ENCODE measurements at regions not wholly inside any gene's neighbourhood (a gene's known extent, or its start where the extent isn't known, plus 50 kb on each side); places are given as distances from the start of the nearest gene placed in this dataset.

DNA sequence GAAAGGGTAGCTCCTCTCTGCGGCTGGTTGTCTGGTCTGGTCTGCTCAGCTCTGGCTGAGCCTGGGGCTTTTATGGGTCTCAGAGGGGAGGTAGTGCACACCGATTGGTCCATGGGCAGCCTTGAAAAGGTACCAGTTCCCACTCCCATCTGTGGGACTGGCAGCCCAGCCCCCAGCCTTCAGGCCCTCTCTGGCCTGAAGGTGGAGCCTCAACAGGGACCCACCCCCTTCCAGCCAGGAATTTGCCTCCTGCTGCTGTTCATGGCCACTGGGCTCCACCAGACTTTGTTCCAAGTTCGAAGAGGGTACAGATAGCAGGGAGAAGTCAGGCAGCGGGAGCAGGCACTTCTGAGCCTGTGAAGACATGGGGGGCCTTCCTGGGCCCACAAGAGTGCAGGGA lies 165.3 kb upstream of the SLC27A6 start:
- TF ChIP-seq, protein P1, sequence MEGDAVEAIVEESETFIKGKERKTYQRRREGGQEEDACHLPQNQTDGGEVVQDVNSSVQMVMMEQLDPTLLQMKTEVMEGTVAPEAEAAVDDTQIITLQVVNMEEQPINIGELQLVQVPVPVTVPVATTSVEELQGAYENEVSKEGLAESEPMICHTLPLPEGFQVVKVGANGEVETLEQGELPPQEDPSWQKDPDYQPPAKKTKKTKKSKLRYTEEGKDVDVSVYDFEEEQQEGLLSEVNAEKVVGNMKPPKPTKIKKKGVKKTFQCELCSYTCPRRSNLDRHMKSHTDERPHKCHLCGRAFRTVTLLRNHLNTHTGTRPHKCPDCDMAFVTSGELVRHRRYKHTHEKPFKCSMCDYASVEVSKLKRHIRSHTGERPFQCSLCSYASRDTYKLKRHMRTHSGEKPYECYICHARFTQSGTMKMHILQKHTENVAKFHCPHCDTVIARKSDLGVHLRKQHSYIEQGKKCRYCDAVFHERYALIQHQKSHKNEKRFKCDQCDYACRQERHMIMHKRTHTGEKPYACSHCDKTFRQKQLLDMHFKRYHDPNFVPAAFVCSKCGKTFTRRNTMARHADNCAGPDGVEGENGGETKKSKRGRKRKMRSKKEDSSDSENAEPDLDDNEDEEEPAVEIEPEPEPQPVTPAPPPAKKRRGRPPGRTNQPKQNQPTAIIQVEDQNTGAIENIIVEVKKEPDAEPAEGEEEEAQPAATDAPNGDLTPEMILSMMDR (IDR thresholded peaks at IDR 0.05): no peak
- TF ChIP-seq POLR2AphosphoS5 (IDR thresholded peaks at IDR 0.05) (no peak), POLR2A (IDR thresholded peaks at IDR 0.05) (no peak)
